GM12878 (cell line): ENCODE measurements at regions not wholly inside any gene's neighbourhood (a gene's known extent, or its start where the extent isn't known, plus 50 kb on each side); places are given as distances from the start of the nearest gene placed in this dataset.

Experiments used
- ATAC-seq: fragments of 200-7000 bp; cut with Tn5 transposase; 3 replicates; pipeline ENCODE4 v1.9.1; 2020; ENCODE audit warnings: mild to moderate bottlenecking, moderate library complexity
- BruUV-seq: library from RNA; stranded (reverse); fragments of 400-500 nt; replicated peaks from 2 replicates; lab custom pipeline; 2021; lab: Mats Ljungman, UMichigan
- CTCF ChIA-PET: fragments of 300-600 bp; sonication (Branson Sonifier 250); formaldehyde crosslinking; extraction: SDS; loops from one replicate; lab custom pipeline; 2021; ENCODE audit warnings: inconsistent platforms; lab: Yijun Ruan, JAX
- POLR2A ChIA-PET: fragments of 350-600 bp; formaldehyde crosslinking; extraction: SDS; loops from one replicate; lab custom pipeline; 2021; ENCODE audit warnings: inconsistent platforms; lab: Charles Lee
- RAD21 ChIA-PET: fragments of 300-600 bp; sonication (Branson Sonifier 250); formaldehyde crosslinking; loops from one replicate; lab custom pipeline; 2023; ENCODE audit warnings: antibody characterized with exemption; ENCODE audit not compliant: unreplicated experiment; lab: Charles Lee
- SMC1A ChIA-PET: fragments of 300-600 bp; sonication (Branson Sonifier 250); formaldehyde crosslinking; loops from one replicate; lab custom pipeline; 2023; ENCODE audit not compliant: unreplicated experiment, uncharacterized antibody; lab: Charles Lee
- DNase-seq: peaks from one replicate; pipeline ENCODE4 v3.0.0-alpha.2; 2011; ENCODE audit warnings: low read depth, low spot score
- FAIRE-seq: peaks from 3 replicates; lab custom pipeline; 2011; peaks lifted over from hg19 to GRCh38; lab: Jason Lieb, UNC
- H2AFZ ChIP-seq: 2 replicates; pipeline ENCODE4 v1.6.0; 2011; ENCODE audit warnings: low read depth, low read length, control low read depth; ENCODE audit not compliant: control insufficient read depth
- H3K27ac ChIP-seq: 2 replicates; pipeline ENCODE4 v1.5.1; 2011; ENCODE audit warnings: control low read depth; ENCODE audit not compliant: control insufficient read depth, insufficient read depth
- H3K27me3 ChIP-seq, 2 experiments: replicated peaks in 1 of 2; 2 replicates each; pipeline versions ENCODE4 v1.6.0 to v1.6.1; 2011; ENCODE audit warnings: low read length in 1 of 2; ENCODE audit not compliant: control insufficient read depth in 2 of 2, insufficient read depth in 2 of 2
- H3K36me3 ChIP-seq, 2 experiments: 2 replicates each; pipeline ENCODE4 v1.5.1; 2011; ENCODE audit warnings: low read length in 1 of 2; ENCODE audit not compliant: control insufficient read depth in 2 of 2, insufficient read depth in 2 of 2
- H3K4me1 ChIP-seq: 2 replicates; pipeline ENCODE4 v1.6.1; 2011; ENCODE audit warnings: mild to moderate bottlenecking, low read length, moderate library complexity, mixed read lengths; ENCODE audit not compliant: control insufficient read depth, insufficient read depth
- H3K4me2 ChIP-seq: 2 replicates; pipeline ENCODE4 v1.6.0; 2011; ENCODE audit warnings: control low read depth; ENCODE audit not compliant: control insufficient read depth, insufficient read depth
- H3K4me3 ChIP-seq: fragments of 200-600 bp; sonication (generic); 2 replicates; pipeline ENCODE4 v1.5.1; 2016
- H3K79me2 ChIP-seq: 2 replicates; pipeline ENCODE4 v1.6.0; 2011; ENCODE audit warnings: low read length; ENCODE audit not compliant: control insufficient read depth, insufficient read depth
- H3K9ac ChIP-seq: 2 replicates; pipeline ENCODE4 v1.8.0; 2011; ENCODE audit warnings: low read length, control low read depth, mixed read lengths; ENCODE audit not compliant: control insufficient read depth, insufficient read depth
- H3K9me3 ChIP-seq: replicated peaks from 3 replicates; pipeline ENCODE4 v1.5.1; 2011; ENCODE audit warnings: mild to moderate bottlenecking, low read length; ENCODE audit not compliant: control insufficient read depth, insufficient read depth
- H4K20me1 ChIP-seq: 2 replicates; pipeline ENCODE4 v1.6.0; 2011; ENCODE audit not compliant: control insufficient read depth, insufficient read depth
- CTCF ChIP-seq, 3 experiments: IDR thresholded peaks in 2 of 3; conservative IDR thresholded peaks in 1 of 3; 2 replicates each; pipeline ENCODE4 v1.5.1; 2011; ENCODE audit warnings: low read depth in 3 of 3, low read length in 3 of 3, mild to moderate bottlenecking in 3 of 3, control low read depth in 2 of 3, moderate library complexity in 2 of 3, inconsistent platforms in 1 of 3, mixed read lengths in 1 of 3; ENCODE audit not compliant: control insufficient read depth in 2 of 3, insufficient read depth in 1 of 3; ENCODE audit errors: extremely low read depth in 1 of 3
- CUX1 ChIP-seq: IDR thresholded peaks from 2 replicates; pipeline ENCODE4 v1.6.1; 2012; ENCODE audit warnings: improper control_type of control experiment, low read depth, low read length; ENCODE audit not compliant: insufficient replicate concordance
- MTA2 ChIP-seq: fragments of 450-650 bp; IDR thresholded peaks from 2 replicates; pipeline ENCODE4 v1.6.1; 2016; ENCODE audit warnings: low read depth, mild to moderate bottlenecking, moderate library complexity
- PML ChIP-seq: IDR thresholded peaks from 2 replicates; pipeline ENCODE4 v1.6.1; 2012; ENCODE audit warnings: low read length, inconsistent platforms
- ZBTB33 ChIP-seq: fragments of 450-650 bp; IDR thresholded peaks from 2 replicates; pipeline ENCODE4 v1.6.1; 2017; ENCODE audit warnings: mild to moderate bottlenecking
- WGBS: methylation state at CpG from one replicate; pipeline ENCODE4 v1.1.6; 2016; ENCODE audit warnings: low lambda C conversion rate; ENCODE audit not compliant: insufficient replicate concordance, insufficient coverage; ENCODE audit errors: missing lambda C conversion rate; 5-methylcytosine and 5-hydroxymethylcytosine counted together
- in situ Hi-C: fragments of 300-500 bp; cut with MboI; formaldehyde crosslinking; loops from 9 replicates; pipeline ENCODE4 v1.14.3; 2018; ENCODE audit warnings: mixed read lengths
- intact Hi-C: fragments of 100-400 bp; cut with micrococcal nuclease; formaldehyde crosslinking; loops from one replicate; pipeline ENCODE4 v1.14.2; 2022; ENCODE audit not compliant: unreplicated experiment

- no peak for TF ChIP-seq CUX1
- no peak for TF ChIP-seq MTA2
- TF ChIP-seq, all 136 proteins: peak for 0
Measured at GRCh38 chr9:78971540-78971939, 600.2 kb upstream of the TLE4 start (continued).

- ATAC-seq = no peak
- in situ Hi-C loops = no loop called here
Measured at GRCh38 chr9:78972303-78972999, 599.3 kb upstream of the TLE4 start.

More at GRCh38 chr9:78972303-78972999, 599.3 kb upstream of the TLE4 start:
- SMC1A ChIA-PET = no interaction called here
- no peak overlapping the region for H3K4me3 ChIP-seq
- CTCF ChIA-PET = no interaction called here
- no peaks in the 10 kb centered on the region for H3K4me1 ChIP-seq
- no peak for FAIRE-seq
- H3K36me3 ChIP-seq = no peaks in the 10 kb centered on the region
- no peak for DNase-seq
- H3K27ac ChIP-seq = no peak overlapping the region
- H3K27me3 ChIP-seq = no peaks in the 10 kb centered on the region
- H3K79me2 ChIP-seq = no peaks in the 10 kb centered on the region
- no peaks in the 10 kb centered on the region for H3K9me3 ChIP-seq
- H2AFZ ChIP-seq = no peak overlapping the region
- no peak for TF ChIP-seq PML
- no peak for TF ChIP-seq CTCF (IDR thresholded peaks at IDR 0.05 in 2 of 3, conservative IDR thresholded peaks at IDR 0.05 in 1 of 3; ENCODE audit: control insufficient read depth in 2 of 3, extremely low read depth in 1 of 3, insufficient read depth in 1 of 3, low read depth in 3 of 3, low read length in 3 of 3)
- TF ChIP-seq ZBTB33 = no peak
- RAD21 ChIA-PET = no interaction called here
- H4K20me1 ChIP-seq = no peaks in the 10 kb centered on the region
- H3K9ac ChIP-seq = no peak overlapping the region
- H3K4me2 ChIP-seq = no peak overlapping the region
- no TSS peak for BruUV-seq
- intact Hi-C loops = no loop called here
- 0% methylated on average over 1 of the region's 1 CpG for WGBS
- POLR2A ChIA-PET = interaction anchor here (0.5 kb wide), 1 partner anchor 531 kb away, joined by 3 read pairs; no protein-coding TSS in a partner anchor
